HG03280 (cell line): ENCODE measurements at regions not wholly inside any gene's neighbourhood (a gene's known extent, or its start where the extent isn't known, plus 50 kb on each side); places are given as distances from the start of the nearest gene placed in this dataset.

ENCODE experiments used
- ATAC-seq: cut with Tn5 transposase; IDR thresholded peaks from one replicate; pipeline ENCODE4 v1.9.1; 2021; ENCODE audit warnings: mild to moderate bottlenecking, moderate library complexity; ENCODE audit not compliant: unreplicated experiment

- no peak for ATAC-seq
These were observed 334.5 kb upstream of the UMPS start for GRCh38 chr3:124395584-124396338.

GRCh38 chr3:124396339-124396950, 333.8 kb upstream of the UMPS start:
- ATAC-seq, result no peak

GRCh38 chr3:124397088-124397487, 333.2 kb upstream of the UMPS start:
- no peak for ATAC-seq

DNA sequence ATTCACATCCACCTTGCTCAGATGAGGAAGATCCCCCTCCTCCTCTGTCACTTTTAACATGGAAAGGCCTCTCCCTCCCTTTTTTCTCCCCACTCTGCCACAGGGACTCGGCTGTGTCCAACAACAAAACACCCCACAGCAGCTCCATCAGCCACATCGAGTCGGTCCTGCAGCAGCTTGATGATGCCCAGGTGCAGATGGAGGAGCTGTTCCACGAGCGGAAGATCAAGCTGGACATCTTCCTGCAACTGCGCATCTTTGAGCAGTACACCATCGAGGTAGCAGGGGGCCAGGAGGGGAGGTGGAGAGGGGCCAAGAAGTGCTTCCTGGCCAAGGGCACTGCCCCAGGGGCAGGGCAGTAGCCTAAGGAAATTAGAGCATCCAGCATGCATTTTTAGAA, 331.7 kb upstream of the UMPS start:
- no peak for ATAC-seq

DNA sequence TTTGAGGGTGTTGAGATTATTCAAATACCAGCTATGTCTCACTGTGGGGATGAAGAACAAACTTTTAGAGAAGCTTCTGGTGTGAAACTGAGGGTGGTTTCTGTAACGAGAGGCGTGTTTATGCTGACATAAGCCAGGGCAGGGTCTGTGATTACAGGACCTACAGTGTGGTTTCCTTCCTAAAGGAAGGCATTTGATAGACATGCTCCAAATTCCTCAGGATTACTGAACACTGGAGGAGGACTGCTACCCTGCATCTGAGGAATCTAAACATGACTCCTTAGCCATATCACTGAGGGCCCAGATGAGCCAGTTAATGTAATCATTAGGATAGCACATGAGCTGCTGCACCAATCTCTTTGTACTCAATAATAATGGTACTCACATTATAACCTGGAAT, 328.4 kb upstream of the UMPS start:
- no peak for ATAC-seq

GRCh38 chr3:124402791-124403190, 327.5 kb upstream of the UMPS start:
- ATAC-seq, result no peak

GRCh38 chr3:124404621-124405020, 325.6 kb upstream of the UMPS start:
- no peak for ATAC-seq

DNA sequence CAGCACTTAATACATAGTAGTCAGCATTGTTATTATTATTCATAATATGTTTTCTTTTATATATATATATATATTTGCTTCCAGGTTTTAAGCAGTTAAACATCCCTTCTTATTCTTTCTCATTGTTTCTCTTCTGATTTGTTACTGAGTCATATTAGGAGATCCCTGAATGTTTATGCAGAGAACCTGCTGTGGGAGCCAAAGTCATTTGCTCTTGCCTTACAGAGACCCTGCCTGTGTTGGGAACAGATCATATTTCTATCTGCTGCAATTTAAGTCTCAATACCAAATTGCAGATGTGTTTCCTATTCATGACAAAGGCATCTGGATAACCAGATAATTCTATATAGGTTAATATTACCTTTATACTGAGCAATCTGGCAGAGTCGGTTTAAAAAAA, 323.0 kb upstream of the UMPS start:
- no peak for ATAC-seq

- ATAC-seq, result no peak
These were observed 320.5 kb upstream of the UMPS start for GRCh38 chr3:124409650-124410275.

- no peak for ATAC-seq
These were observed 319.8 kb upstream of the UMPS start for GRCh38 chr3:124410471-124410870.

DNA sequence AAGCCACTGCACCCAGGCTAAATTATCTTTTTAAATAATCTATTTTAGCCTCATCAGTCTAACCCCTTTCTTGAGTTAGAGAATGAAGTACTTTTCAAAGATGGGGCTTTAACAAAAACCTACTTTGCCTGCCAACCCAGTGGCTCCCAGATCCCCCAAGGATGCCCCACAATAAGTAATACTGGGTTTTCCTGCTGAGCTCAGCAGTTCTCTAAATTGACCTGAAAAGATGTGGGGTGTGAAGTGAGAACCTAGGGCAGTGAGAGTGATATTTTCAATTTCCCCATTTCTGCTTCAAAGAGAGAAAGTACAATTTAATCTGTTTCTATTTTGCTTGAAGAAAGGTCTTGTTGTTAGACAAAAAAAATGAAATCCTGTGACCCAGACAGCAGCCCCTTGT, 318.5 kb upstream of the UMPS start:
- ATAC-seq, result no peak

- no peak for ATAC-seq
These were observed 317.6 kb upstream of the UMPS start for GRCh38 chr3:124412644-124413043.

GRCh38 chr3:124413393-124413792, 316.9 kb upstream of the UMPS start:
- ATAC-seq, result no peak

DNA sequence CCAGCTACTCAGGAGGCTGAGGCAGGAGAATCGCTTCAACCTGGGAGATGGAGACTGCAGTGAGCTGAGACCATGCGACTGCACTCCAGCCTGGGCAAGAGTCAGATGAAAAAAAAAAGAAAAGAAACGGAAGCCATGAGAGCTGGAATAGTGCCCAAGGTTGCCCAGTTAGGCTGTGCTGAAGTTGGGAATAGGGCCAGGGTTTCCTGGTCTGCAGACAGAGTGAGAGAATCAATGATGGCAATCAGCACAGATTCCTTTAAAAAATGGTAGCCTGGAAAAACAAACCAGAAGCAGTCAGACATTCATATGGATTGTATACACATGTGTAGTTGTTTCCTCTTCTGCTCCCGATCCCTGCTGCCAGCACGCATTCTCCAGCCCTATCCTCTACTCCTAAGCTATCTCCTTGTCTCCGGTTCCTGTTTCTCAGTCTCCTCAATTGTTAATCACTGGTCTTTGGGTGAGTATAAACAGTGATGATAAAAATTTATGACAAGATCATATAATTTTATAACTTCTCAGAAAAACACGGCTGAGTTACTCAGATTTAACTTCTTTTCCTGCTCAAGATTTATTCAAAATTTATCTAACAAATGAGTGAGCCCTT, 316.2 kb upstream of the UMPS start:
- no peak for ATAC-seq

GRCh38 chr3:124415446-124415960, 314.7 kb upstream of the UMPS start:
- no peak for ATAC-seq

DNA sequence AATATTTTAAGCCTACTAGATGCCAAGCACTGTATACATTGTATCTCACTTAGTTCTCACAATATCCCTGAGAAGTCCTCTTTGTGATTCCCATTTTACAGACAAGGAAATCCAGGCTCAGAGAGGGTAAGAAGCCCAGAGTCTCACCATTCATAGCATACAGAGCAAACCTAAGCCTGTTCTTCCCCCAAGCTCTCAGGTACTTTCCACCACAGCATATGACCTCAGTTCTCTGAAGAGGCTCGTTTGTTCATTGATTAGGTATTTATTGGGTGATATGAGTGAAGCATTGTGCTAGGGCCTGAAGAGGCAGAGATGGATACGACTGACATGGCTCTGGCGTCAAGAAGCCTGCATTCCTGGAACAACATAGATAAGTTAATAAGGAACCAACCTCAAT, 310.9 kb upstream of the UMPS start:
- no peak for ATAC-seq

GRCh38 chr3:124420392-124420791, 309.9 kb upstream of the UMPS start:
- ATAC-seq, result no peak

DNA sequence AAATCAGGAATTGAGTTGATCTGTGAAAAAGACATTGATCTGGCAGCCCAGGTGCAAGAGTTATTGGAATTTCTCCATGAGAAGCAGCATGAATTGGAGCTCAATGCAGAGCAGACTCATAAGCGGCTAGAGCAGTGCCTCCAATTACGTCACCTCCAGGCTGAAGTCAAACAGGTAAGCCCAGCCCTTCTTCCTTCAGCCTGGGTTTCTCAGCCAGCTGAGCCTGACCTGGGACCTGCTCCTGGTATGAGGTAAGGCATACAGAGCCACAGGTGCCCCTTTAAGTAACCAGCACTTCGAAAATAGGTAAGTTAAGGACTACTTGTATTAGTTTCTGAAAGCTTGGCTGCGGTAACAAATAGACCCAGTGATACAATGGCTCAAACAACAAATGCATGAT, 307.4 kb upstream of the UMPS start:
- ATAC-seq, result no peak

DNA sequence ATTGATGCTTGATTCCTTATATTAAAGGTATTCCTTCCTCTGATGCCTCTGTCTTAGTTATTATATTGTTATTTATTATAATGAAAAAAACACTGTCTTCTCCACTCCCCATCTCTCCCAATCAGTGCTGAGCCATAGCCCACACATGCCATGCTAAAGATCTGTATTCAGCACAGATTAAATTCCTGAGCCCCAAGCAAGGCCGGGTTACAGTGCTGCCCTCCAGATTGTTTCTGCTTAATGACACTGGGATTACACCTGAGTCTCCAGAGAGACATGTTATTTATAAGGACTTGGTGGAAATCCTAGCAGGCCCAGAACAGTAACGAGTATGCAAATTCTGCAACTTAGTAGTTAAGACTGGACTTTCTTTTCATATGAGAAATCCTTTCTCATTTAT, 305.9 kb upstream of the UMPS start:
- no peak for ATAC-seq

- no peak for ATAC-seq
These were observed 304.3 kb upstream of the UMPS start for GRCh38 chr3:124425972-124426371.

- ATAC-seq, result no peak
These were observed 301.7 kb upstream of the UMPS start for GRCh38 chr3:124428372-124429128.
